ENCODE measurements at regions not wholly inside any gene's neighbourhood (a gene's known extent, or its start where the extent isn't known, plus 50 kb on each side); places are given as distances from the start of the nearest gene placed in this dataset.

DNA sequence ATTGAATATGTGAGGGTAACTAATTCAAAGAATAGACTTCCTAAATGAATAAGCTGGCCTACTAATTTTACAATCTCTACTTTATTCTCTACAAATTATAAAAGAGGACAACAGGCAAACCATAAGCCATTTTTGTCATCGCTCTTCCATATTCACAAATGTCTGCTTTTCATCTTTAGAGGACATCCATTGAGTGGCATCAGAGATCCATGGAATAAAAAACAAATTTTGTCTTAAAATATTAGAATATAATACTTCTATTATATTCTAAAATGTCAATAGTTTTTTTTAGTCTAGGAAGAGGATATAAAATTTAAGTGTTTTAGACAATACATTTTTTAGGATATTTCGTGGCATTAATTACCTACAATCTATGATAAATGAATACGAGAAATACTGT lies 300.9 kb upstream of the TACR3 start:
- Histone ChIP-seq H3K36me3 (replicated peaks in 1 of 2; ENCODE audit: control extremely low read depth in 1 of 2, control insufficient read depth in 1 of 2, extremely low read depth in 1 of 2, insufficient read depth in 2 of 2, low read length in 1 of 2) (no peaks in the 10 kb centered on the region), H4K20me1 (ENCODE audit: control insufficient read depth, insufficient read depth, low read length, poor library complexity, severe bottlenecking) (no peaks in the 10 kb centered on the region), H3K4me2 (replicated peaks; ENCODE audit: low read depth, low read length, poor library complexity, severe bottlenecking) (no peak overlapping the region), H3K4me3 (ENCODE audit: control extremely low read depth in 1 of 5, extremely low read depth in 1 of 5, insufficient read depth in 1 of 5, low read depth in 2 of 5, low read length in 4 of 5) (no peak overlapping the region), H3K79me2 (ENCODE audit: control insufficient read depth, insufficient read depth, low read length) (no peaks in the 10 kb centered on the region), H3K27me3 (replicated peaks in 1 of 4; ENCODE audit: control extremely low read depth in 1 of 4, control insufficient read depth in 3 of 4, insufficient read depth in 4 of 4, low read length in 3 of 4) (no peaks in the 10 kb centered on the region), H3K9me3 (ENCODE audit: control extremely low read depth in 1 of 3, control insufficient read depth in 2 of 3, insufficient read depth in 1 of 3, low read length in 2 of 3) (no peaks in the 10 kb centered on the region), H3K9ac (ENCODE audit: low read length) (no peak overlapping the region), H3K4me1 (ENCODE audit: control insufficient read depth in 2 of 2, insufficient read depth in 2 of 2, low read length in 2 of 2) (no peaks in the 10 kb centered on the region), H3K27ac (ENCODE audit: low read length in 2 of 2) (no peak overlapping the region), H2AFZ (ENCODE audit: insufficient read depth, low read depth, low read length, poor library complexity, severe bottlenecking) (no peak overlapping the region)
- no peak for ATAC-seq (ENCODE audit: low read depth)
- intact Hi-C loops (cut with micrococcal nuclease), result no loop called here
- TF ChIP-seq CTCF (IDR thresholded peaks at IDR 0.05) (no peak), EZH2 (IDR thresholded peaks at IDR 0.05; ENCODE audit: borderline replicate concordance, insufficient read depth, low read depth, low read length, poor library complexity, severe bottlenecking) (no peak)
- POLR2A ChIA-PET, result no interaction called here
- WGBS (ENCODE audit: insufficient coverage), result no CpG with 5 or more reads among the region's 3 CpGs
- CTCF ChIA-PET, result no interaction called here
- Mint-ChIP-seq H3K9me3 (ENCODE audit: insufficient read depth) (no peaks in the 10 kb centered on the region), H3K4me1 (no peaks in the 10 kb centered on the region), H3K27ac (no peak overlapping the region), H3K27me3 (no peaks in the 10 kb centered on the region), H3K4me3 (no peak overlapping the region)
- no peak for DNase-seq

DNA sequence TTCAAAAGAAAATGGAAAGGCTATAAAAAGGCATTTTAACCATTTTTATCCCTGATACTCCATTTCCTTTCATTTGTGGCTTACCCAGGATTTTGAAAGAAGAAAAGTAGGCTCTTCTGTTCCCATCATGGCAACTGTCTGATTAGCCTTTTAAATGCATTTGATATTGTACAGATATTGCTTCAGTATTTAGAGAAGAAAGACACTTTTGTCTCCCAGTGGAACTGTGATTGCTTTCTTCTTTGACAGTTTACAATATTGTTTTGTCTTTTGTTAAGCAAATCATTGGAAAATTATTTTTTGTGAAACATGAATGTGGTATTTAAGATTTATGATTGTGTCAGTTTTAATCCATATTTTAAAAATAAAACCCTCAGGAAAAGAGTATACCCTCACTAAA lies 297.4 kb upstream of the TACR3 start:
- ChIA-PET CTCF (no interaction called here), POLR2A (no interaction called here)
- no peaks in the 10 kb centered on the region for H3K36me3 ChIP-seq (replicated peaks in 1 of 2; ENCODE audit: control extremely low read depth in 1 of 2, control insufficient read depth in 1 of 2, extremely low read depth in 1 of 2, insufficient read depth in 2 of 2, low read length in 1 of 2)
- H3K4me3 ChIP-seq (ENCODE audit: control extremely low read depth in 1 of 5, extremely low read depth in 1 of 5, insufficient read depth in 1 of 5, low read depth in 2 of 5, low read length in 4 of 5), result no peak overlapping the region
- Mint-ChIP-seq H3K4me1 (no peaks in the 10 kb centered on the region), H3K9me3 (ENCODE audit: insufficient read depth) (no peaks in the 10 kb centered on the region), H3K27ac (no peak overlapping the region), H3K4me3 (no peak overlapping the region), H3K27me3 (no peaks in the 10 kb centered on the region)
- no peaks in the 10 kb centered on the region for H3K4me1 ChIP-seq (ENCODE audit: control insufficient read depth in 2 of 2, insufficient read depth in 2 of 2, low read length in 2 of 2)
- no peak overlapping the region for H2AFZ ChIP-seq (ENCODE audit: insufficient read depth, low read depth, low read length, poor library complexity, severe bottlenecking)
- DNase-seq (no peak), ATAC-seq (ENCODE audit: low read depth) (no peak)
- intact Hi-C loops (cut with micrococcal nuclease), result no loop called here
- no peak for TF ChIP-seq EZH2 (IDR thresholded peaks at IDR 0.05; ENCODE audit: borderline replicate concordance, insufficient read depth, low read depth, low read length, poor library complexity, severe bottlenecking)
- TF ChIP-seq CTCF (IDR thresholded peaks at IDR 0.05), result no peak
- no peaks in the 10 kb centered on the region for H3K79me2 ChIP-seq (ENCODE audit: control insufficient read depth, insufficient read depth, low read length)
- no peak overlapping the region for H3K27ac ChIP-seq (ENCODE audit: low read length in 2 of 2)
- no peaks in the 10 kb centered on the region for H3K27me3 ChIP-seq (replicated peaks in 1 of 4; ENCODE audit: control extremely low read depth in 1 of 4, control insufficient read depth in 3 of 4, insufficient read depth in 4 of 4, low read length in 3 of 4)
- no peaks in the 10 kb centered on the region for H3K9me3 ChIP-seq (ENCODE audit: control extremely low read depth in 1 of 3, control insufficient read depth in 2 of 3, insufficient read depth in 1 of 3, low read length in 2 of 3)
- no peak overlapping the region for H3K4me2 ChIP-seq (replicated peaks; ENCODE audit: low read depth, low read length, poor library complexity, severe bottlenecking)
- H4K20me1 ChIP-seq (ENCODE audit: control insufficient read depth, insufficient read depth, low read length, poor library complexity, severe bottlenecking), result no peaks in the 10 kb centered on the region
- H3K9ac ChIP-seq (ENCODE audit: low read length), result no peak overlapping the region

Data from B cell (primary cell).